Mesodermal cell (in vitro differentiated cells): ENCODE measurements at regions not wholly inside any gene's neighbourhood (a gene's known extent, or its start where the extent isn't known, plus 50 kb on each side); places are given as distances from the start of the nearest gene placed in this dataset.
A peak's percentile ranks its signal among the peaks of the same experiment; 100 is the strongest.

ENCODE experiments used
- H3K27ac ChIP-seq: 2 replicates; pipeline ENCODE4 v1.7.0; 2013; ENCODE audit warnings: mild to moderate bottlenecking, low read depth, low read length, moderate library complexity; ENCODE audit not compliant: severe bottlenecking
- H3K36me3 ChIP-seq: 2 replicates; pipeline ENCODE4 v1.7.1; 2013; ENCODE audit warnings: mild to moderate bottlenecking, low read length, moderate library complexity; ENCODE audit not compliant: control insufficient read depth, insufficient read depth
- H3K4me1 ChIP-seq: one replicate; pipeline ENCODE4 v1.7.1; 2013; ENCODE audit warnings: mild to moderate bottlenecking, low read length; ENCODE audit not compliant: insufficient read depth, control insufficient read depth, poor library complexity, severe bottlenecking
- H3K4me3 ChIP-seq: 2 replicates; pipeline ENCODE4 v1.7.0; 2013; ENCODE audit warnings: low read length, control low read depth, mild to moderate bottlenecking; ENCODE audit not compliant: insufficient read depth, poor library complexity, severe bottlenecking; ENCODE audit errors: extremely low read depth
- H3K9me3 ChIP-seq: 2 replicates; pipeline ENCODE4 v1.7.1; 2013; ENCODE audit warnings: mild to moderate bottlenecking, low read length, moderate library complexity; ENCODE audit not compliant: control insufficient read depth
- WGBS, 2 experiments: methylation state at CpG; one replicate each; pipeline ENCODE4 v1.1.5; 2013; ENCODE audit warnings: missing lambda C conversion rate in 2 of 2; ENCODE audit not compliant: insufficient coverage in 2 of 2; 5-methylcytosine and 5-hydroxymethylcytosine counted together

DNA sequence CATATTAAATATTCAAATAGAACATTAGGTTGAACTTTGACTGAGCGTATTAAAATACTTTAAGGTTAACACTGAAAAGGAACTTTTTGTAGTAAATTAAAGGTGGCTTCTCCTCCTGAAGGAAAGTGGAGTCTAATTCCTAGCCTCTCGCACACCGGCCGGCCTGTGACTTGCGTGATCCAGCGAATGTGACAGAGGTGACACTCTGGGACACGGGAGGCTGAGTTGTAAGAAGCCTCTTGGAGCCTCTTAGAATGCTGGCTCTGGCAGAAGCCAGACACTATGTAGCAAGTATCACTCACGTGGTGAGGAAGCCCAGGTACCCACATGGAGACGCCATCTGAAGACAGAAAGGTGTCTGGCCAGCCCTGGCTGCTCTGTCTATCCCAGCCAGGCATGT lies 64.9 kb upstream of the NSMCE3 start:
- WGBS, 2 experiments: 92 to 94% methylated on average over 8 of the region's 9 CpGs
- Histone ChIP-seq H3K4me3 (no peak overlapping the region), H3K4me1 (peaks cover 5% of the 10 kb centered on the region), H3K9me3 (no peaks in the 10 kb centered on the region), H3K36me3 (no peaks in the 10 kb centered on the region), H3K27ac (no peak overlapping the region)

DNA sequence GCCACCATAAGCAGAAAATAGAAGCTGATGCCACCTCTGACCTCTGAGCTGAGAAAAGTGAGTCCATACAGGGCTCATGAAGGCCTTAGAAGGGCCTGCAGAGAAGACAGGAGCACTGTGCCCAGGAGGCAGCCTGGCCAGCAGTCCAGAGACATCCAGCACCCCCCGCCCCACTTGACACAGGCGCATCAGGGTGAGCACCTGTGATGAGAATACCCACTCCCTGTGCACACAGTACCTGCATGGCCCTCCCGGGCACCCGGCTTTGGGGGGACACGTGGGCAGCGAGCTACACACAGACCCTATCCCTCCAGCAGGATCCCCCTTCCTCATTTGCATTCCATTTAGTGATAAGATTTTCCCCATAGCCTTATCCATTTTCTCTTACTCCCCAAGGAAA lies 63.6 kb upstream of the NSMCE3 start:
- WGBS, 2 experiments: 91 to 93% methylated on average over 5 to 6 of the region's 6 CpGs
- Histone ChIP-seq H3K9me3 (no peaks in the 10 kb centered on the region), H3K4me1 (peaks cover 5% of the 10 kb centered on the region), H3K27ac (no peak overlapping the region), H3K36me3 (no peaks in the 10 kb centered on the region), H3K4me3 (no peak overlapping the region)

DNA sequence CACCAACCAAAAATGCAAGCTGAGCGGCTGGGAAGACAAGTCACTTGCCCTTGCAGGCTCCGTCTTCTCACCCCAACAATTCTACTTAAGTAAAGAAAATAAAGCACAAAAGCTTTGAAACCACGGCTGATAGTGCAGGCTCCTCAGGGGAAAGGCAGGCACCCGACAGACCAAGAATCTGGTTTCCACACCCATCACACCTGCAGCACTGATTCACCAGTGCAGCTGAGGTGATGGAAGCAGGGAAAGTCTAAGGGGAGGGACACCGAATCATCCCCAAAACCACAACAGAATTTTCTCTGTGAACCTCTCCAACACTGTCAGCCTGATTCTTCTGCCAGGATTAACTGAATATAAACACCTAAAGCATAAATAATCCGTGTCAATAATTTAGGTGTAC lies 62.0 kb upstream of the NSMCE3 start:
- no peaks in the 10 kb centered on the region for H3K36me3 ChIP-seq
- 86 to 92% methylated on average over 2 to 4 of the region's 6 CpGs for WGBS, 2 experiments
- no peak overlapping the region for H3K4me3 ChIP-seq
- no peaks in the 10 kb centered on the region for H3K9me3 ChIP-seq
- no peak overlapping the region for H3K27ac ChIP-seq
- H3K4me1 ChIP-seq: peaks cover 5% of the 10 kb centered on the region

DNA sequence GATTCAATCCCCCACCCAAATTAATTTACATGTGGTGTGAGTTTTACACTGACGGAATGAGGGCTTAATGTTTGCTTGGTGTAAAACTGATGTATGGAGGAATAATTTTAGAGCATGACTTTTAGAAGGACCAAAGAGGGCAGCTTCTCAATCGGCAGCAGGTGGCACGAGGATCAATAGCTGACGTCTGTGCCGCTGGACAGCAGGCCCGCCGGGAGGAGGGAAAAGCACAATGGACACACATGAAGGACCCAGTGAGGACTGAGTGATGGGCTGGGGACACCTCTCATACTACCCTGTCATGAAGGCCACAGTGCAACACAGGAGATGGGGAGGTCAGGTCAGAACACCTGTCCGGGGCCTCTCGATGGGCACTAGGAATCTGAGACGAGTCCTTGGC lies 61.4 kb upstream of the NSMCE3 start:
- no peak overlapping the region for H3K4me3 ChIP-seq
- no peak overlapping the region for H3K27ac ChIP-seq
- no peaks in the 10 kb centered on the region for H3K9me3 ChIP-seq
- WGBS, 2 experiments: 93 to 100% methylated on average over 4 to 10 of the region's 10 CpGs
- H3K4me1 ChIP-seq: peaks cover 5% of the 10 kb centered on the region
- no peaks in the 10 kb centered on the region for H3K36me3 ChIP-seq

DNA sequence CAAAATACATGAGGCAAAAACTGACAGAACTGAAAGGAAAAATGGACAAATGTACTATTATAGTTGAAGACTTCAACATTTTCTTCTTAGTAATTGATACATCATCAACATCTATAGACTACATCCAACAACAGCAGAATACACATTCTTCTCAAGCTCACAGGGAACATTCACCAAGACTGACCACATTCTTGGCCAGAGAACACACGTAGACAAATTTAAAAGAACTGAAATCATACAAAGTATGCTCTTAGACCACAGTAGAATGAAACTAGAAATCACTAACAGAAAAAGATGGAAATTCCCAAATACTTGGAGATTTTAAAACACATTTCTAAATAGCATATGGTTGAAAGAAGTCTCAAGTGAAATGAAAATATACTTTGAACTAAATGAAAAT lies 55.1 kb upstream of the NSMCE3 start:
- no CpG with 5 or more reads among the region's 1 CpG for WGBS, 2 experiments
- H3K4me3 ChIP-seq: no peak overlapping the region
- H3K4me1 ChIP-seq: peaks cover 5% of the 10 kb centered on the region
- no peak overlapping the region for H3K27ac ChIP-seq
- no peaks in the 10 kb centered on the region for H3K36me3 ChIP-seq
- no peaks in the 10 kb centered on the region for H3K9me3 ChIP-seq

DNA sequence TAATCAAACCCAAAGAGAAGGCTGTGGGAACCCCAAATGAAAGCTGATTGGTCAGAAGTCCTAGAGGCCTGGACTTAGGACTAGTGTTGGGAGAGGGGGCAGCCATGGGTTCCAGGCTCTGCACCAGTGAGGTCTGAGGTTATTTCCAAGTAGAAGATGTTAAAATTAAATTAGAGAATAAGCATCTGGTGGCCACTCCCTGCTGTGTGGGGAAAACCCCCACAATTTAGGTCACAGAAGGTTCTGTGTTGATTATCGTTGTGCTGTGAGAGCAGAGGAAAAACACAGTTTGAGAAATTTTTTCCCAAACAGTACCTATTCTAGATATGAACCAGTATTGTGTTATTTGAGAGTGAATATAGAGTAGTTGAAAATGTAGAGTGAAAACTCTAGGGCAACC lies 53.9 kb upstream of the NSMCE3 start:
- no peak overlapping the region for H3K27ac ChIP-seq
- WGBS, 2 experiments: no CpG with 5 or more reads among the region's 1 CpG
- peaks cover 5% of the 10 kb centered on the region for H3K4me1 ChIP-seq
- H3K36me3 ChIP-seq: no peaks in the 10 kb centered on the region
- H3K4me3 ChIP-seq: no peak overlapping the region
- no peaks in the 10 kb centered on the region for H3K9me3 ChIP-seq

DNA sequence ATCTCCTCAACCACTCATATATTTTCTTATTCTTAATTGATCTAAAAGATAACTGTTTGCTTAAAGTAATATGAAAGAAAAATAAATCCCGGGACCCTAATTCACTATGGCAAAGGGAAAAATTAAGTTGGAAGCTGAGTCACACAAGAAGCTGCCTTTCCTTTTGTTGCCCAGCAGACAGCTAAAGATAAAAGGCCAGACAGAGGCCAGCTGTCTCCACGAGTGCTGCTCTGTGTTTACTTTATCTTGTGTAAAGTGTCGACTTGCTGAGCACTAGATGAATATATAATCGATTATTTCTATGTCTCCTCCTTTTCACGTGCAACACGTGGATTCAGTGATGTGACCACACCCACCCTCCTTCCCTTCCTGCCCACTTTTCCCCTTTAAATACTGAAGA lies 52.8 kb upstream of the NSMCE3 start:
- Histone ChIP-seq H3K4me1 (peaks cover 5% of the 10 kb centered on the region), H3K27ac (peak overlapping the region; percentile 29), H3K4me3 (no peak overlapping the region), H3K36me3 (no peaks in the 10 kb centered on the region), H3K9me3 (no peaks in the 10 kb centered on the region)
- WGBS, 2 experiments: 26 to 51% methylated on average over 2 to 3 of the region's 6 CpGs

DNA sequence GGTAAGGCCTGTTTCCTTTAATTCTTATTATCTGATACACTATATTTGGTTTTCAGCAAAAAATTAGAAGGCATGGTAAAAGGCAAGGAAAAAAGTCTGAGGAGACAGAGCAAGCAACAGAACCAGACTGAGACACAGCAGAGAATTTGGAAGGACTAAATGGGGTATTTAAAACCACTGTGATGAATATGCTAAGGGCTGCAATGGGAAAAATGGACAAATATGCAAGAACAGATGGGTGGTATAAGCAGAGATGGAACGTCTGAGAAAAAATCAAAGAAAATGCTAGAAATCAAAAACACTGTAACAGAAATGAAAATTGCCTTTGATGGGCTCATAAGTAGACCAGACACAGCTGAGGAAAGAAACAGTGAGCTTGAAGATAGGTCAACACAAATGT lies 50.8 kb upstream of the NSMCE3 start:
- WGBS, 2 experiments: no CpG with 5 or more reads among the region's 1 CpG
- peaks cover 5% of the 10 kb centered on the region for H3K4me1 ChIP-seq
- no peaks in the 10 kb centered on the region for H3K9me3 ChIP-seq
- no peaks in the 10 kb centered on the region for H3K36me3 ChIP-seq
- H3K4me3 ChIP-seq: no peak overlapping the region
- no peak overlapping the region for H3K27ac ChIP-seq

DNA sequence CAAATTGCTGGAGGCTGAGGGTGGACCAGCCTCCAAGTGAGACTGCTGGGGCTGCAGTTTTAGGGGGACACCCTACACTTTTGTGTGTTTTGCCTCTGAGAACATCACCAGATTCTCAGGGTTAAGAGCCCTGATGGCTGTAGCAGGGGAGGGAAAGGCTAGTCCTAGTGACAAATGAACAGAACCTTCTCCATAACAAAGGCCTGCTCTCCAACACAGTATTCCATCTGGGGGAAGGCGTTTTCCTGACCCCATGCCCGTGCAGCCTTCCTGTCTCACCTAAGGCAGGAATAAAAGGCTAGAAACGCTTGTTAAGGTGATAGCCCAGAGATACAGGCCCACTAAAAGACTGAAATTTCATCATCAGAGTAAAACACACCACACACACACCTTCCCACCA lies 50.2 kb upstream of the NSMCE3 start:
- H3K4me1 ChIP-seq: peaks cover 5% of the 10 kb centered on the region
- WGBS, 2 experiments: 17% methylated on average over 1 of the region's 3 CpGs; no CpG with 5 or more reads in 1 of the 2 experiments
- no peak overlapping the region for H3K4me3 ChIP-seq

More for the DNA sequence above, 50.2 kb upstream of the NSMCE3 start:
- Histone ChIP-seq H3K9me3 (no peaks in the 10 kb centered on the region), H3K27ac (no peak overlapping the region), H3K36me3 (no peaks in the 10 kb centered on the region)
